Panc1 (cell line): ENCODE measurements at regions not wholly inside any gene's neighbourhood (a gene's known extent, or its start where the extent isn't known, plus 50 kb on each side); places are given as distances from the start of the nearest gene placed in this dataset.

Source experiments
- CTCF ChIP-seq: fragments of 450-650 bp; IDR thresholded peaks from 2 replicates; pipeline ENCODE4 v1.5.1; 2017; ENCODE audit warnings: mild to moderate bottlenecking
- POLR2AphosphoS5 ChIP-seq: IDR thresholded peaks from 2 replicates; pipeline ENCODE4 v1.6.1; 2012; ENCODE audit warnings: mild to moderate bottlenecking, low read depth, low read length, moderate library complexity
- SIN3A ChIP-seq: IDR thresholded peaks from 2 replicates; pipeline ENCODE4 v1.6.1; 2012; ENCODE audit warnings: low read depth, mild to moderate bottlenecking, low read length, moderate library complexity, borderline replicate concordance; ENCODE audit not compliant: insufficient read depth

GRCh38 chr4:17220816-17221215 lies 291.1 kb downstream of the QDPR start:
- TF ChIP-seq CTCF (no peak), SIN3A (no peak), POLR2AphosphoS5 (no peak)
